Erythroblast (primary cell): ENCODE measurements at regions not wholly inside any gene's neighbourhood (a gene's known extent, or its start where the extent isn't known, plus 50 kb on each side); places are given as distances from the start of the nearest gene placed in this dataset.
"Not testable (repeated sequence)": the region's sequence is repeated elsewhere in the genome, so short reads cannot be mapped to it uniquely, and the experiment has no call there.

Experiments
- GATA1 ChIP-seq: IDR thresholded peaks from 2 replicates; pipeline ENCODE4 v1.6.1; 2011; ENCODE audit warnings: low read depth, mild to moderate bottlenecking, control low read depth, low read length, moderate library complexity
- POLR2A ChIP-seq: IDR thresholded peaks from 2 replicates; pipeline ENCODE4 v1.6.1; 2011; ENCODE audit warnings: mild to moderate bottlenecking, low read length

DNA sequence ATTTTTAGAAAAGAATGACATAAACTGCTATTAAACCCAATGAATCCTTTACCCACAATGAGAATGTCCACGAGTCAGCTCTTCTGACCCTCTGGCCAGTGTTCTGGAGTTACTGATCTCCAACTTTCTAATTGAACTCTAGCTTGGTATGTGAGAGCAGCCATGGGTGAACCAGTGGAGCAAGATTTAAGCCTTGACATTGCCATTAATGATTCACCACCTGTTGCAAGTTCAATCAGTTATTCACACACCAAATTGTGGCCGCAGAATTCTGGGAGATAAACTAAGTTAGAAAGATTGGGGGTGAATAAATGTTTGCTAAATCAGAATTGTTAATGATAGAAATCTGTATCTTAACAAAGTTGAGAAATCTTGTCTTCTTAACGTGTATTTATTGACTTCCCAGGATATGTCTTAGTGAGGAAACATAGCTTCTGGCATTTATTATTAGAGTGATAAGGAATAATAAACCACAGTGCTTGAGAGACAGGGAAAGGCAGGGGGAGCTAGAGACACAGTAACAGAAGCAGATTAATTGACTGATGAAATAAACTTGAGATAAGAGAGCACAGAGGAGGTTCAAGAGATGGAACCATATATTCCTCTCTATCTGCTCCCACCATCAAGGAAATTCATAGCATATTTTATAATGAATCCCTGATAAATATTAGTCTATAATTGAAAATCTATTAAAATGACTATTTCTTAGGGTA lies 96.0 kb upstream of the AGAP9 start:
- TF ChIP-seq POLR2A, GATA1: not testable (repeated sequence)
